ENCODE measurements at regions not wholly inside any gene's neighbourhood (a gene's known extent, or its start where the extent isn't known, plus 50 kb on each side); places are given as distances from the start of the nearest gene placed in this dataset.
"Not testable (repeated sequence)": the region's sequence is repeated elsewhere in the genome, so short reads cannot be mapped to it uniquely, and the experiment has no call there.

DNA sequence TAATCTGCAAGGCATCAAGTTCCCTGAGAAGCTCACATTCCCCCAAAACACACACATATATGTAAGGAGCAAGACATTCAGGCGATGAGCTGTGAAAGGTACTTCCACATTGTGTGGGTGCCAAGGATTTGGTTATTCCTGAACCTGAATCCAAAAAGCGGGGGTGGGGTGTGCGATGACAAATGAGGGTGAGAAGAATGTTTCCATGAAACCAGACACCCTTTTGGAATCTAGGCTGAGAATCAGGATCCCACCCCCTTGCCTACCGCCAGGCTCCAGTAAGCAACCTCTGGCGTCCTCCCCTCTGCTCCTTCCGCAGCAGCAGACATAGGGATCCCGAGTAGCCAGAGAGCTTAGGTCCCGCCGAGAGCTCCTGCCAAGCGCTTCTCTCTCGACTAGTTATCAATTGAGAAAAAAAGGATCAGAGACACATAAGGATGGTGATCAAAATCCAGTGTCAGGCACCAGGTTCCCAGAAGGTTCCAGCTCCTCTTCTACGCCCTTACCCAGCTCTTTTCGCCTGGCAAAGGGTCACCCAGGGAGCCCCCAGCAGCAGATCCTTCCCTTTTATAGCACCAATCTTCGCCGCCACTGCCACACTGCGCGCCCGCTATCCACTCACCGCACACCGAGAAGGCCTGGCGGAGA is 191.1 kb downstream of the USP22 start:
- in situ Hi-C loops (cut with MboI); H3K9me2 ChIP-seq (ENCODE audit: insufficient read depth); H3K4me3 ChIP-seq; H3K9me3 ChIP-seq (ENCODE audit: low read depth); H3K79me2 ChIP-seq (ENCODE audit: insufficient read depth); H3K27me3 ChIP-seq (replicated peaks; ENCODE audit: insufficient read depth); H3K36me3 ChIP-seq (ENCODE audit: low read depth); H3K4me1 ChIP-seq (ENCODE audit: insufficient read depth); H2AFZ ChIP-seq; H3F3A ChIP-seq (ENCODE audit: insufficient read depth); H3K9ac ChIP-seq; H3K27ac ChIP-seq; H4K20me1 ChIP-seq (ENCODE audit: insufficient read depth): not testable (repeated sequence)
- 19 to 23% methylated on average over 21 of the region's 21 CpGs for WGBS, 2 experiments (ENCODE audit: low coverage in 1 of 2, low lambda C conversion rate in 2 of 2, missing lambda C conversion rate in 2 of 2)
- H3K4me2 ChIP-seq (ENCODE audit: unreplicated experiment) = peak overlapping the region; percentile 28
- DNase-seq = peak; percentile 23

DNA sequence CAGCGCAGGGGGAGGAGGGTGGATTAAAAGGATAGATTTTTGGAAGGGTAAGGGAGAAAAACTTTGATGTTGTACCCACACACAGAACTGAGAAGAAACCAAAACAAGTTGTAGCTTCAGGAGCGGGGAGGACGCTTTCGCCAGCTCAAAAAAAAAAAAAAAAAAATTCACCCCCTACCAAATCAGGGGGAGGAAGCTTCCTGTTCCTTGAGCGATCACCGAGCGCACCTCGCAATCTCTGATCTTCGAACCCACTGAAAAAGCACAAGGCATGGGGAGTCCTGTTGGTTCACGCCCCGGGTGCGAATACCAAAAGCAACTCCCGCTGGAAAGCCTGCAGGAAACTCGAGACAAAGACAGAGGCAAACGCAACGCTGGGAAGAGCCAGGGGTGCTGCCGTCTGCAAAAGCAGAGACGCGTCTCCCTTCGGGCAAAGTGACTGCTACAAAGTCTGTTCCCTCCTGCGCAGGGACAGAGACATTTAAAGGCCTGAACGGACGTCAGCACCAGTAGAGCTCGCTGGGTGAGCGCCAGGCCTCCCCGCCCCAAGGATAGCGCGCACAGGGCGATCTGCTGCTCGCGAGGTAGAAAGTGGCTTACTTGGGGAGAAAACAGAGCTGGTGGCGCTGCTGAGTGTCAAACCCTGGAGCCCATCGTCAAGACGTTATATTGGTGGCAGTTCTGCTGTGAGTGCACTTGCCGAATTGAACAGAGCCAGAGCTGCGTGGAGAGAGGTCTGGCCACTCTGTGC is 190.4 kb downstream of the USP22 start:
- H3K4me2 ChIP-seq (ENCODE audit: unreplicated experiment) = peak overlapping the region; percentile 28
- TF ChIP-seq EZH2 (IDR thresholded peaks at IDR 0.05; ENCODE audit: insufficient read depth, poor library complexity, severe bottlenecking) (no peak), EZH2phosphoT487 (IDR thresholded peaks at IDR 0.05; ENCODE audit: insufficient read depth, low read depth) (no peak)
- 0 out of 2 replicates have a peak overlapping the region, but pooled peaks have one; percentile 18 for H3K4me3 ChIP-seq
- peak; percentile 16 for DNase-seq
- H3K36me3 ChIP-seq (ENCODE audit: low read depth) = no peaks in the 10 kb centered on the region
- in situ Hi-C loops (cut with MboI) = no loop called here
- H3K9ac ChIP-seq = no peak overlapping the region
- H3K4me1 ChIP-seq (ENCODE audit: insufficient read depth) = no peaks in the 10 kb centered on the region
- no peaks in the 10 kb centered on the region for H3K9me3 ChIP-seq (ENCODE audit: low read depth)
- no peaks in the 10 kb centered on the region for H3K9me2 ChIP-seq (ENCODE audit: insufficient read depth)
- H3K79me2 ChIP-seq (ENCODE audit: insufficient read depth) = no peaks in the 10 kb centered on the region
- 8 to 10% methylated on average over 36 of the region's 36 CpGs for WGBS, 2 experiments (ENCODE audit: low coverage in 1 of 2, low lambda C conversion rate in 2 of 2, missing lambda C conversion rate in 2 of 2)
- H4K20me1 ChIP-seq (ENCODE audit: insufficient read depth) = no peaks in the 10 kb centered on the region
- peaks cover 5% of the 10 kb centered on the region for H3K27me3 ChIP-seq (replicated peaks; ENCODE audit: insufficient read depth)
- no peak overlapping the region for H3K27ac ChIP-seq
- no peak overlapping the region; the same call in 1 of the 2 replicates for H2AFZ ChIP-seq
- no peaks in the 10 kb centered on the region for H3F3A ChIP-seq (ENCODE audit: insufficient read depth)

DNA sequence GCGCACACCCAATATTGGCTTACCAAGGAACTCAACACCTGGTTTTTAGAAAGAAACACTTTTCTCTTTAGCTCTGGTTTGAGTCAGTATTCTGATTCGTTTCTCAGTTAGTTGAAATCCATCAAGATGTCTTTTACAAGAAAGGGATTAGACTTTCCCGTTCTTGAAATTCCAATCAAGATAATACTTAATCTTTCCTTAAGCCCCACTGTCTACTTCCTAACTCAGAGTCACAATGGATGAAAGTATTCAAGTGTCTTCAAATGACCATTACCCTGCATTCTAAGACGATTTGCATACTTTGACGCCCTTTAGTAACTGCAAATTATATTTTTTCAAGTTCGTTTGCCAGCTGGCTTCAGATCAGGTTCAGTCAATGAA is 189.8 kb downstream of the USP22 start:
- Histone ChIP-seq H3K4me2 (ENCODE audit: unreplicated experiment) (no peak overlapping the region), H3K79me2 (ENCODE audit: insufficient read depth) (no peaks in the 10 kb centered on the region), H3K4me3 (no peak overlapping the region), H3K9me2 (ENCODE audit: insufficient read depth) (no peaks in the 10 kb centered on the region), H4K20me1 (ENCODE audit: insufficient read depth) (no peaks in the 10 kb centered on the region), H3K27ac (no peak overlapping the region), H3K27me3 (replicated peaks; ENCODE audit: insufficient read depth) (peaks cover 6% of the 10 kb centered on the region), H3K9ac (no peak overlapping the region), H3K4me1 (ENCODE audit: insufficient read depth) (no peaks in the 10 kb centered on the region), H3K36me3 (ENCODE audit: low read depth) (no peaks in the 10 kb centered on the region), H3K9me3 (ENCODE audit: low read depth) (no peaks in the 10 kb centered on the region), H3F3A (ENCODE audit: insufficient read depth) (no peaks in the 10 kb centered on the region), H2AFZ (no peak overlapping the region)
- in situ Hi-C loops (cut with MboI) = no loop called here
- TF ChIP-seq EZH2phosphoT487 (IDR thresholded peaks at IDR 0.05; ENCODE audit: insufficient read depth, low read depth) = no peak
- TF ChIP-seq EZH2 (IDR thresholded peaks at IDR 0.05; ENCODE audit: insufficient read depth, poor library complexity, severe bottlenecking) = no peak
- DNase-seq = no peak
- 9 to 14% methylated on average over 6 of the region's 6 CpGs for WGBS, 2 experiments (ENCODE audit: low coverage in 1 of 2, low lambda C conversion rate in 2 of 2, missing lambda C conversion rate in 2 of 2)

DNA sequence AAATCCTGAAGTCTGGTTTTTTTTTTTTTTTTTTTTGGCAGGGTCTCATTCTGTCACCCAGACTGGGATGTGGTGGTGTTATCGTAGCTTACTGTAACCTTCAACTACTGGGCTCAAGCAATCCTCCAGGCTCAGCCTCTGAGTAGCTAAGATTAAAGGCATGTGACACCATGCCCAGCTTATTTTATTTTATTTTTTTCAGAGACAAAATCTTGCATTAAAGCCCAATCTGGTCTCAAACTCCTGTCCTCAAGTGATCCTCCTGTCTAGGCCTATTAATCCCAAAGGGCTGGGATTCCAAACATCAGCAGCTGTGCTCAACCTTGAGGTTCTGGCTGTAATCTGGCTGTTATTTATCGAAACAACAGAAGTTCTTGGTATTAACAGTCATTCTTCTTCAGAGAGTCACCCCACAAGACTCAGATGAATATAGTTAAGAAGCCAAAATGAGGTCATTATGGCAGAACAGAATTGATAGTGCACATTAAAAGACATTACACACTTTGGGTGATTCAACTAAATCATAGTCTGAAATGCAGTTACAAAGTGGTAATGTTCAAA is 186.8 kb downstream of the USP22 start:
- H3K9me2 ChIP-seq (ENCODE audit: insufficient read depth); H2AFZ ChIP-seq; H3K4me2 ChIP-seq (ENCODE audit: unreplicated experiment); H3K9ac ChIP-seq; H3K4me1 ChIP-seq (ENCODE audit: insufficient read depth); H4K20me1 ChIP-seq (ENCODE audit: insufficient read depth); H3F3A ChIP-seq (ENCODE audit: insufficient read depth); H3K4me3 ChIP-seq; H3K27ac ChIP-seq; H3K9me3 ChIP-seq (ENCODE audit: low read depth); H3K27me3 ChIP-seq (replicated peaks; ENCODE audit: insufficient read depth); H3K79me2 ChIP-seq (ENCODE audit: insufficient read depth); H3K36me3 ChIP-seq (ENCODE audit: low read depth); in situ Hi-C loops (cut with MboI): not testable (repeated sequence)
- peak; percentile 31 for DNase-seq
- WGBS, 2 experiments (ENCODE audit: low coverage in 1 of 2, low lambda C conversion rate in 2 of 2, missing lambda C conversion rate in 2 of 2) = 17 to 20% methylated on average over 2 of the region's 2 CpGs

DNA sequence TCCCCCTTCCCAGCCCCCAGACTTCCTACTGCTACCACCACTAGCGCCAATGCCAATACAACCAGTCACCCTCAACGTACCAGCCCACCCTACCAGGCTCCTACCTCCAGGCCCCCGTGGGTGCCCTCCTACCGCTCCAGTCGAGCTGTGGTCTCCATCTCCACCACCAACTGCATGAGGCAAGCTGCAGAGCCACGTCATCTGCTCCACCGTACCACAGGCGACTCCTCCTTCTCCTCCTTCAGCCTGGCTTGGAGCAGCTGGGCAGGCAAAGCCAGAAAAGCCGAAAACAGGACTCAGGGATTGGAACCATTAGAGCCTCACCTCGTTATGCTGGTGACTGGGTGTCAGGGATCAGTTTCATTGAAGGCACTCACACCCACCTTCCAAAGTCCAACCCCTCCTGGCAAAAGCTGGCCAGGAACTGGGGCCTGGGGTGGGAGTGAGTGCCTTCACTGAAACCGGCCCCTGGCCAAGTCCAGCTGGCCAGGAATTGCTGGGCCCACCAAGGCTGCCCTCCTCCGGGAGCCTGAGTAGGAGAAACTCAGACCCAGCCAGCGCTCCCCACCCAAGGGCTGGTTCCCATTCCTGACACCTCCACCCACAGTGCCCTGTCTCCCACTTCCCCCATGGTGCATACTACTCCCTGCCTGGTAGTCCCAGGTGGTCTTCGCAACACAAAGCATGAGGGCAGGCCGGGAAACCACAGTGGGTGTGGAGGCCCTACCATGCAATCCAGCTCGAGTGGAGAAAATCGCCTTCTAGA is 176.2 kb downstream of the USP22 start:
- 42 to 46% methylated on average over 15 to 17 of the region's 17 CpGs for WGBS, 2 experiments (ENCODE audit: low coverage in 1 of 2, low lambda C conversion rate in 2 of 2, missing lambda C conversion rate in 2 of 2)
- H3K79me2 ChIP-seq (ENCODE audit: insufficient read depth); H3K9ac ChIP-seq; H3F3A ChIP-seq (ENCODE audit: insufficient read depth); H3K4me2 ChIP-seq (ENCODE audit: unreplicated experiment); H3K36me3 ChIP-seq (ENCODE audit: low read depth); H3K27me3 ChIP-seq (replicated peaks; ENCODE audit: insufficient read depth); H3K4me1 ChIP-seq (ENCODE audit: insufficient read depth); H2AFZ ChIP-seq; H3K4me3 ChIP-seq; H3K9me2 ChIP-seq (ENCODE audit: insufficient read depth); DNase-seq; H4K20me1 ChIP-seq (ENCODE audit: insufficient read depth); in situ Hi-C loops (cut with MboI); H3K9me3 ChIP-seq (ENCODE audit: low read depth); H3K27ac ChIP-seq: not testable (repeated sequence)

DNA sequence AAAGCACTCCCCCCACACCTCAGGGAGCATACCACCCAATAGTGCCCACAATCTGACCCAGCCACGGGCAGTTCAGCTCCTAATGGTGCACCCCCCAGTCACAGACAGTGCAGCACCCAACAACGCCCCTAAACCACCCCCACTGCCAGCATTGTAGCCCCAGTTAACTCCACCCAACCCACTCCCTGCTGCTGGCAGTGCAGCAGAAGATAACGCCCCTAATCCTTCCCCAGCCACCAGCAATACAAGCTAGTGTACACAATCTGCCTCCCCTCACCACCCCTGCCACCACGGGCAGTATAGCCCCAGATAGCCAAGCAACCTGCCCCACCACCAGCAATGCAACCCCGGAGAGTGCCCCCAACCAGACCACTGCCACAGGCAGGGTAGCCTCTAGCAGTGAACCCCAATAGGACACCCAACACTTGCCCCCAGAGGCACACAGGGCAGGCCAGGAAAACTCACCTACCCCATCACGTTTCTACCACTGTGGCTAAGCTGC is 175.3 kb downstream of the USP22 start:
- H3K9me2 ChIP-seq (ENCODE audit: insufficient read depth); DNase-seq; H4K20me1 ChIP-seq (ENCODE audit: insufficient read depth); H3K9ac ChIP-seq; H3K9me3 ChIP-seq (ENCODE audit: low read depth); H3K27me3 ChIP-seq (replicated peaks; ENCODE audit: insufficient read depth); H3F3A ChIP-seq (ENCODE audit: insufficient read depth); H3K4me2 ChIP-seq (ENCODE audit: unreplicated experiment); H3K4me3 ChIP-seq; H2AFZ ChIP-seq; H3K27ac ChIP-seq; H3K36me3 ChIP-seq (ENCODE audit: low read depth); in situ Hi-C loops (cut with MboI); H3K4me1 ChIP-seq (ENCODE audit: insufficient read depth); H3K79me2 ChIP-seq (ENCODE audit: insufficient read depth): not testable (repeated sequence)
- WGBS, 2 experiments (ENCODE audit: low coverage in 1 of 2, low lambda C conversion rate in 2 of 2, missing lambda C conversion rate in 2 of 2) = 21 to 23% methylated on average over 6 of the region's 6 CpGs

All from GM23248 (cell line).